ENCODE measurements at regions not wholly inside any gene's neighbourhood (a gene's known extent, or its start where the extent isn't known, plus 50 kb on each side); places are given as distances from the start of the nearest gene placed in this dataset.

DNA sequence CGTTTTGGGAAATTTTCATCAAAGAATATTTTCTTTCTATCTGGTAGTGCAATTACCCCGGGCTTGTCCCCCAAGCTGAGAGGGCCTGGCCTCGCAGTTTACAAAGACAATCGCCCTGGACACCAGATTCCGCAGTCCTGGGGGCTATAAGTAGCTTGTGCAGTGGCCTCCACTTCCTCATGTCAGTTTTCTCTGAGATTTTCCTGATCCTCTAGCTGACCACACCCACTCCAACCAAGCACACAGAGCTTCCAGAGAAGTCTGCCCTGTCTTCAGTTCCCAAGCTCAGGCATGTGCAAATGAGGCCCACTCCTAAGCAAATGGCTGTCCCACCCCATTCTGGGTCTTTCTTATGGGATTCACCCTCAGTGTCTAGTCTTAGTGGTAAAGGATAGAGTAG is 245.3 kb downstream of the MAFB start:
- DNase-seq: no peak

DNA sequence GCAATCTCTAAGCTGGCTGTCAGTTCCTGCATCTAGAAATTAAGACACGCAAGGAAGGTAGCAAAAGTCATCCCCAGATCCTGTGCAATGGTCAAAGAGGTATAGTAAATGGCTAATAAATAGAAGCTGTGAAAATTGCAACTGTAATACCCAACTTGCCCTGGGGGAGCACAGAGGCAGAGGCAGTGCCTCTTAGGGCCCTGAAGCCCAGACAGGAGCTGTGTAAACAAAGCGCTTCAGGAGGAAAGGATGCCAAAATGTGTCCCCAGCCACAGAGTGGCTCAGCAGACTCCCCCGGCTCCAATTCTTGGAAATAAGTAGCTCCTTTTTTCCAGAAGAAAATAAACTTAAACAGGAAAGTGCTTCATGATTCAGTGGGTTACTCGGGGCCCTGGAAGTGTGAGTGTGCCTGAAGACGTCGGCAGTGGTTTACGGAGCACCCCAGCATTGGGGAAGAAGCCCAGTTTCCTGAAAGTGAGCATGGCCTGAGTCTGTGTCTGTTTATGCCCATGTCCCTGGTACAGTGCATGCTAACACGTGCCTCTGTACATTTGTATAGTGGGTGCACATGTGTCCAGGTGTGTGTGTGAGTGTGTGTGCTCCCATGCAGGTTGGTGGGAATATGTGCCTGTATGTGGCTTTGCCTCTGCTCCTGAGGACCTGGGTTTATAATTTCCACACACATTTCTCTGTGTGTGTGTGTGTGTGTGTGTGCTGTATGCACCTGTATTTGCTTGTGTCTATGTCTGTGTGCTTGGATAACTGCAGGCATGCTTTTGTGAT is 246.7 kb downstream of the MAFB start:
- no peak for DNase-seq

DNA sequence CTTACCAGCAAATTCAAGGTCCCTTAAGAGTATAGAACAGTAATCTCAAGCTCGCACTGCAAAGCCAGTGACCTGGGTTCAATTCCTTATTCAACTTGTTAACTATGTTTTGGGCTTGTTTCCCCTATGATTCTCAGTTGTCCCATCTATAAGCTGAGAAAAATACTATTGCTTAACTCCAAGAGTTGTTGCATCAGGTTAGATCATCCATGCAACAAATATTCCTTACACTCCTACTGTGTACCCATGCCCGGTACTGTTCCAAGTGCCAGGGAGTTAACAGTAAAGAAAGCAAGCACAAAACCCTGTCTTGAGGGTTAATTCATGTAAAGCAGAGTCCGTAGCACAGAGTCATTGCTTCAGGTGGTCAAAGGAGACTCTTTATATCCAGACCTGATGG is 247.3 kb downstream of the MAFB start:
- no peak for DNase-seq

DNA sequence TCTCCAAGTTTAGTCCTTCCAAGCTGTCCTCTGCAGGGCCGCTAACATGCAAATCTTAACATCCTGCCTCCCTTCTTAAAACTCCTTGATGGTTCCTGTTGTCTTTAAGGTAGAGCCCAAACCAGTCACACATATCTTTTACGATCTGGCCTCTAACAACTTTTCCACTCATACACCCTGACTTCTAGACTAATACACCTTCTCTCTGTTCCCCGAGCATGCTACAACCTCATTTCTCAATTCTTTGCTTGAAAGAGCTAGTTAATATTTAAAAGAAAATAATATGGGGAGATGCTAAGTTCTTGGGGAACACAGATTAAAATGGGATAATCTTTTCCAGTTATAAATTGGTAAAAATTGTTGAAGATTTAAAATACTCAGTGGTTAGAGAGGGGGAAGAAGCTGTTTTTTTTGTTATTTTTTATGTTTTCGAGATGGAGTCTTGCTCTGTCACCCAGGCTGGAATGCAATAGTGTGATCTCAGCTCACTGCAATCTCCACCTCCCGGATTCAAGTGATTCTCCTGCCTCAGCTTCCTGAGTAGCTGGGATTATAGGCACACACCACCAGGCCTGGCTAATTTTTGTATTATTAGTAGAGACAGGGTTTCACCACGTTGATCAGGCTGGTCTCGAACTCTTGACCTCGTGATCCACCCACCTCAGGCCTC is 250.7 kb downstream of the MAFB start:
- DNase-seq: no peak

DNA sequence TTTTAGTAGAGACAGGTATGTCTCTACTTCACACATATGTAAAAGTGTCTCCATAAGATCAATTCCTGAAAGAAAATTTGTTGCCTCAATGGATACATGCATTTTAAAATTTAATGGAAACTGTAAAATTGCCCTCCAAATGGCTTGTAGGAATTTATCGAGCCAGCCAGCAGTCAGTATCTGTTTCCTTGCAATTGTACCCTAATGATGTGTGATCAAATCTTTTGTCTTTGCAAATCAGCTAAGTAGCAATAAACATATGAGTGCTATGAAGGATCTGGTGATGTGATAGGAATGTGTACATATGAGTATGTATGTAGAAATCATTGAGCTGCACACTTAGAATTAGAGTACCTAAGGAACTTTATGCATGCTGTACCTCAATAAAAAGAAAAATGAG is 253.0 kb downstream of the MAFB start:
- no peak for DNase-seq

DNA sequence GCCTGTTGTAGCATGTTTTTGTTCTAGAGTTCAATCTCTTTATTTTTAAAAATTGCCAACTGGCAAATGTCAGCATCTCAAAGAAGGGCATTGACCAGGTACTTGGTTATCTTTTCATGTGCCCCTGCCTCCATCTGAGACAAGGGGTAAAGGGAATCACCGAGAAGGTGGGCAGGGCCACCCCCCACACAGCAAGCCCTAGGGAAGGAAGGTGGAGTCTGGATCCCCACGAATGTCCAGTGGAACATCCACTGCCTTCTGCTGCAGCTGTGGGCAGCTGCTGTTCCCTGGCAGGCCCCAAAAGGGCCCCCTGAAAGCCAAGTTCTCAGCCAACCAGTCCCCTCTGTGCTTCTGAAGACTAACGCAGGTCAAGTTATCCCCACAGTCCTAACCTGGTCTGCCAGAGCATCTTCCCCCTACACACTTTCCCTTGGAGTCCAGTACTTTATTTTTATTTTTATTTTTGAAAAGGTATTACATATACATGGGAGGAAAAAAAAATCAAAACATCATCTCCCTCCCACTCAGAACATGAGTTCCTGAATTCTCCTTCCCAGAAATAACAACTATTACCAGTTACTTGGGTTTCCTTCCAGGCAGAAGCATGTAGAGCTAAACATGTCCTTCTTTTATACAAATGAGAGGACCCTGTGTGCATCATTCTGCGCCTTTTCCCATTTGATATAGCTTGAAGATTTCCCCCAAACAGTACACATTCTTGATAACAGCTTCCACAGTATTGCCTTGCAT is 253.7 kb downstream of the MAFB start:
- DNase-seq: no peak

DNA sequence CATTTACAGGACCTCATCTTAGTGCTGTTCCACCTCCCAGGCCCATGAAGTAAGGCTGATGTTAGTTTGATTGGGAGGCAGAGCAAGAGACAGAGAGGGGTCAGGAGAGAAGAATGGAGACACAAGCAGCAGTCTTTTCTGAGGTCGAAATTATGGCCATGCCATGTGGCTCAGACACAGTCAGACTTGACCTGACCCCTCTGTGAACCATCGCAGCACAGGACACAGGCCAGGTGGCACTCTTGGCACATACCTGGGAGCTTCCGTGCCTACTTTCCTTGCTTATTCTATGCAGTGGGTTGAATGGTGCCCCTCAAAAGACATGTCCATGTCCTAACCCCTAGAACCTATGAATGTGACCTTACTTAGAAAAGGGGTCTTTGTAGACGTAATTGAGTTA is 254.9 kb downstream of the MAFB start:
- no peak for DNase-seq

DNA sequence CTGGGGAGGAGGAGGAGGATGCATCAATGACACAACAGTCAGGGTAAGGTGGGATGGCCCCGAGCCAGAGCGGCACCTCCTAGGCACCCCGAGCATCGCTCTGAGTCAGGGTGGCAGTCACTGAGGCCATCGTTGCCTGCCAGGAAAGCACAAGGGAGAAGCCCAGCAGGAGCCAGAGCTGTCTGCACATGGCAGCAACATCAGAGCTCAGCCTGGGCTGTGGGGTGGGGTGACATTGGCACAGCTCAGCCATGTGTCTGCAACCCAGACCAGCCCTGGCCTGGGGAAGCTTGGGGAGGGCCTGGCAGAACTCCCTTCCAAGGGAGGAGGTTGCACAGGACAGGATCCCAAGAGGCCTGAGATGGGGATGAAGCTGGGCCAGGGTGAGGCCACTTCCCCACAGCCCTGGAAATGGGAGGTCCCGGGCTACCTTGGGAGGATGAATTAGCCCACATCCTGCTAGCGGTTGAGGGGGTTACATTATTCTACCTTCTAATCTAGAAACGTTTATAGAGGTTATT is 255.6 kb downstream of the MAFB start:
- DNase-seq: no peak

DNA sequence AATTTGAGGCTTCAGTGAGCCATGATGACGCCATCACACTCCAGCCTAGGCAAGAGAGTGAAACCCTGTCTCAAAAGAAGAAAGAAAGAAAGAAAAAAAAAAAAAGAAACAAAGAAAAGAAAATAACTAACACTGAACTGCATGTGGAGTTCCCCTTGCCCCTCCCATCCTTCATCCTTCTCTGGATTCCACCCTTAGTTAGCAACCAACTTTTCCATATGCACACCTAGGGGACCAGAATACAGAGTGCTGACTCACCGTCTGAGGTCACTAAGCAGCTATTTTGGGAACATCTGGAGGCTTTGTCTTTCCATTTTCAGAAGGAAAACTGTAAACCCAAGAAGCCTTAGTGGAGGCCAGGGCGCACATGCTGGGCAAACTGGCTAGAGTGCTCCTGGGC is 257.4 kb downstream of the MAFB start:
- DNase-seq: no peak

DNA sequence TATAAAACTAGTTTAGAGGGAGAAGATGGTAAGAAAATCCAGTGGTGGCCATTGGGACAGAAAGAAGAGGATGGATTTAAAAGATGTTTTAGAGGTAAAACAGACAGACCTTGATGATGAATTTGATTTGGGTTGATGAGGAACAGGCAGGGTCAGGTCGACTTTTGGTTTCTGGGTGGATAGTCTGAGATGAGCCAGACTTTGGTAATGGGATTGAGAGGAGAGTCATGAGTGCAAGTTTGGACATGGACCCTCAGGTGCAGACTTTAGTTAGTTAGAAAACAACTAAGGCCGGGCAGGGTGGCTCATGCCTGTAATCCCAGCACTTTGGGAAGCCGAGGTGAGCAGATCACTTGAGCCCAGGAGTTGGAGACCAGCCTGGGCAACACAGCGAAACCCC is 257.9 kb downstream of the MAFB start:
- DNase-seq: no peak

DNA sequence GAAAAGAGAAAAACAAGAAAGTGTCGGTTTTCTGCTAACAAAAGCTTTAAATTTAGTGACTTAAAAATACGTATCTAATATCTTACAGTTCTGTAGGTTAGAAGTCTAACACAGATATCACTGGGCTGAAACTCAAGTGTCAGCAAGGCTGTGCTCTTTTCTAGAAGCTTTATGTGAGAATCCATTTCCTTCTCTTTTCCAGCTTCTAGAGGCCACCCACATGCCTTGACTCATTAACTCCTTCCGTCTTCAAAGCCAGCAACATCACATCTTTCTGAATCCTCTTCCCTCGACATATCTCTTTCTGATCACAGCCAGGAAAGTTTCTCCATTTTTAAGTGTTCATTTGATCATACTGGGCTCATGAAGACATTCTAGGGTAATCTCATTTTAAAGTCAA is 262.0 kb downstream of the MAFB start:
- no peak for DNase-seq

DNA sequence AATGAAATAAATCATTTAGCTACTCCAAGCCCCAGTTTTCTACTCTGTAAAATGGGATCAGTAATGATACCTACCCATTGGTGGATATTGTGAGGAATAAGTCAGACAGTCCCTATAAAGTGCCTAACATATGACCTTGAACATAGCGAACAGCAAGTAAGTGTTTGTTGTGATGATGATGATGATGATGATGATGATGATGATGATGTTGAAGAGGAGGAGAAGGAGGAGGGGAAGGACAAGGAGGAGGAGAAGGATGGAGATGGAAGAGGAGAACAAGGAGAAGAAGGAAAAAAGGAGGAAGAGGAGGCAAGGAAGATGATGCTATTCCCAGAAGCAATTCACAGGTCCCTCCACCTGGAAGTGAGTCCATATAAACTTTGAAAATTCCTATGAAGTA is 264.3 kb downstream of the MAFB start:
- DNase-seq: no peak

DNA sequence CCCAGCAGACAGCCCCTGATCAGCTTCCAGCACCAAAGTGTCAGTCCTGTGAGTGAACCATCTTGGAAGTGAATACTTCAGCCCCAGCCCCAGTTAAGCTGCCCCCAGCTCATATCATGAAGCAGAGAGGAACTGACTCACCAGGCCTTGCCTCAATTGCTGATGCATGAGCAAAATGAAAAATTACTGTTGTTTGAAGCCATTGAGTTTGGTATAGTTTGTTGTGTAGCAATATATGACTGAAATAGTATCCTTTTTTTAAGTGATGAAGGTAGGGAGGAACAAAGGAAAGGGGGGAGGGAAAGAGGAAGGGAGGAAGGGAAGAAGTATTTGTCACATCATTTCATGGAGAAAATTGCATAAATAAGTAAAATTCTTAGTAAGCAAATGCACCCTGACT is 266.4 kb downstream of the MAFB start:
- no peak for DNase-seq

DNA sequence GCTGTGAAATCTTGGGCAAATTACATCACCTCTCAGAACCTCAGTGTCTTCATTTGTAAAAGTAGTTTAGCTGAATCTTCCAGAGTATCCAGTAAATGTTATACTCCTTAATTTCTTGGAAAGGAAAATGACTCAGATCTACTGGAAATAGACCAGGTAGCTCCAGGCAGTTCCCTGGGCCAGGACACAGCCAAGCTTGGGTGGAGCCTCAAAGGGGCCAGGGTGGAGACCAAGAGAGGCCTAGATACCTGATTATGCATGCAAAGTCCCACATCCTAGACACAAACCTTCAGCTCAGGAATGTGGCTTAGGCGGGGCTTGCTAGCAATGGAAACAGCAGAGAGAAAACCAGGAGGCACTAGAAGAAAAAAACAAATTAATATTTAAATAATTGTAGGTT is 272.8 kb downstream of the MAFB start:
- no peak for DNase-seq

DNA sequence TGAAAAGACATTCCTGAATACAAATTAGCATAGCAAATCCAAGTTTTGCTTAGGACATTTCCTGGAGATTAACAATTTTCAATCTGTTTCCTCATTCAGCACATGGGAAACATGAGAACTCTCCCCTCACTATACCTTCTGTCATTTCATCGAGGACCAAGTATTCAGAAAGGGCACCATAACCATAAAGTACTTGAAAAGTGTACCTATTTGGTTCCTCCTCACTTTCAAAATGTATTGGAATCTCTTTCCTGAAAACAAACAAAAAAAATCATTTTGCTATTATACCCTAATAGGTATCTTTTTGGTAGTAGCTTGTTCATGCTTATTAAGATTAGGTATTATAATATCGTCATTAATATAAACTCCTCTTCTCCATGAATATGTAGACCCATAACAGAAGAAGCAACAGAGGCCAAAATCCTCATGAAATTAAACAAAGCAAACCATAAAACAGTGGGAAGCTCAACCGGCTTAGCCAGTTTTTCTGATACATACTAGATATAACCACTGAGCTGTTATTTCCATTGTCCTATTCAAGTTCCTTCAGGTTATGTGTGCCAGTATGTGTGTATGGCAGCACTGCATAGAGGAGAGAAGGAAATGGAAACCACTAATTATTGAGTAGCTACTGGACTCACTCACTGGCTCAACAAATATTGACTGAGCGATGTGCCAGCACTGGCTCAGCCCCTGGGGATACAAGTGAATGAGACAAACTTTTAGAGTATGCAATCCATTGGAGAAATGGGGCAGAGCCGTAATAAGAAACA is 274.0 kb downstream of the MAFB start:
- no peak for DNase-seq

DNA sequence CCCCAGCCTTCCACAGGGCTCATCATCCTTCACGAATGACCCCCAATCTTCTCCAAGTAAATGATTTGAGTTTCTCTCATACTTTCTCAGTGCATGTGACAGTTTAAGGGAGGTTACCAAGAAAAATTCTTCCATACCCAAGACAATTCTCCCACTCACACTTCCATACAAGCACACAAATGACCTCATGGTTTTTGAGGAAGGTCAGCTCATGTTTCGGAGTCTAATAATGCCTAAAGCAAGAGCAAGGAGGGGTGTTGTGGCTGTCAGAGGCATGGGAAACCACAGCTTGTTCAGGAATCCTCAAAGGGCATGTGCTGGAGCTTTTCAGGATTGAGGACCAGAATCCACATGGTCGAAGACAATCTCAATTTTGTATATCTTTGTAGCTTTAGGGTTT is 279.0 kb downstream of the MAFB start:
- DNase-seq: no peak

DNA sequence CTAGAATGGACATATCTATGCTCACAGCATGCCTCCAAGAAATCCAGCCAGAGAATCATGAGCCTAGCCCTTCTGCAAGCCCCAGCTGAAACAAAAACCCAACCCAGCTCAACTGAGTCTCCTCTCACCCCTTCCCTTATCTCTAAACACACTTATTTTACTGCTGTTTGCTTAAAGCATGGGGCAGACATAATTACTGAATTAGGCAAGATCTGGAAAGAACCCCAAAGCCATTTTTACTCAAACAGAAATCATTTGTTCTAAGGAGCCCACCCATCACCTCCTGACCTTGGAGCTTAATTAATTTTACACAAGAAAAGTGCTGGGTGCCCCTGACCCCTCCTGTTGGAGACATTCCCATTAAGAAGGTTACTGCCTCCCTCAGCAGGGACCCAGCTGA is 291.6 kb downstream of the MAFB start:
- DNase-seq: no peak

DNA sequence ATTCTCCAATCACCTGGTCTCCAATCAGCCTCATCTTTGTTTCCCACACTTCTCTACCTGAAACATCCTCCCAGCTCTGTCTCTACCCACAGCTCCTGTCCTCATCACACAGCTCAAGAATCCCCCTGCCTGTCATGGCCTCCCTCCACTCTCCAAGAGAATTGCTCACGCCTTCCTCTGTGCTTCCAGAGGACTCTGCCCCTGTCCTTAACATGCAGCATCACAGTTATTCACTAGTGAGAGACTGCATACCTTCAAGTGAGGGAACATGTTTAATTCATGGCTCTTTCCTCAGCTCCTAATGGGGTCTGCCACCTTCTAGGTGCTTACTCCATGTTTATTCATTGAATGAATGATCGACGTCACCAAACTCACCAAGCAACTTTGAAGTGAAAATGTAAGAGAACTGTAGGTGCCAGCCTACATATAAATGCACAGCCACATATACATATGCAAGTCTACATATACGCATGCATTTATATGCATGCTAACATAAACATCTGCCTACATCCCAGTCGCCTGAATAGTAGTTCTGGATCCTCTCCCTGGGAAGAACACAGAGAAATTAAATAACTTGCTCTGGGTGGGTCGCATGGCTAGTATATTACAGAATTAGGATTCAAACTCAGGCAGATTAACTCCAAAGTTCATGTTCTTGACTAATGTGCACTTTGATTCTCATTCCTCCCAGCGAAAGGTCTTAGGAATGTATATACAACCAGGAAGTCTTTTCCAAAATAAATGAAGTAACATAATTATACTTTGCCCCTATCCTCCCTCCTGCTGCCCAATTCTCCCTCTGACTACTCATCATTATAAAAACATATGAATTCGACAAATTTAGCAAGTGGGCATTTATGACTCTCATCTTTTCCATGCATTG is 295.6 kb downstream of the MAFB start:
- no peak for DNase-seq

DNA sequence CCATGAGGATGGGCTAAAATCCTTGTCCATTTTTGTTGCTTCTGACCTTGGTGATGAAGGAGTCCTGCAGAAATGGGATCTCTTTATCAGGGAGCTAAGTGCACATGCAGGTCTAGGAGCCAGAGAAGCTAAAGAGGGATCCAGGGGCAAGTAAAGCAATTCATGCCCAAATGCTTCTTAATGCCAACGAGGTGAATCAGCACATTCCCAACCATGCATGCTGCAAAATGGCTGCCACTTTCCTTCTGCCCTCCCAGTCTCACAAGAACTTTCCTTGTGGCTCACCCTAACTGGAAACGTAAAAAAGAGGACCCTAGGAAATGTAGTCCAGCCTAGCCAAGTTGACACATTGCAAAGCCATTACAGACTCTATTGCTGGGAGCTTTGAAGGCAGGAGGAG is 298.4 kb downstream of the MAFB start:
- no peak for DNase-seq

DNA sequence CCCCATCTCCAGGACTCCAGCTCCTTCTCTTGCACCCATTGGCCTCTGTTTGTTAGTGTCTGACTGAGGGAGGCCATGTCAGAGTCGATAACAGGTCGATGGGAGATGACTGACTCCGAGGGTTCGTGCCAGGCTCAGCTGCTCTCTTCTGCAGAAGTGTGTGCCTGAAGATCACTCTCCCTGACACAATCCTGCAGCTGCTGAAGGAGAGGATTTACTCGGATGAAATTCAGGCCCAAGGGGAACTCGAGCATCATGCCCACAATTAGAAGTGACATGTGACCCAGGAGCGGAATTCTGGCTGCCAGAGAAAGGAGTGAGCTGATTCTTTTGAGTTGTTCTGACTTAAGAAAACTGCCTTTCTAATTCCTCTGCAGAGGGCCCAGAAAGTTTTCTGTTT is 318.2 kb downstream of the MAFB start:
- DNase-seq: no peak

DNA sequence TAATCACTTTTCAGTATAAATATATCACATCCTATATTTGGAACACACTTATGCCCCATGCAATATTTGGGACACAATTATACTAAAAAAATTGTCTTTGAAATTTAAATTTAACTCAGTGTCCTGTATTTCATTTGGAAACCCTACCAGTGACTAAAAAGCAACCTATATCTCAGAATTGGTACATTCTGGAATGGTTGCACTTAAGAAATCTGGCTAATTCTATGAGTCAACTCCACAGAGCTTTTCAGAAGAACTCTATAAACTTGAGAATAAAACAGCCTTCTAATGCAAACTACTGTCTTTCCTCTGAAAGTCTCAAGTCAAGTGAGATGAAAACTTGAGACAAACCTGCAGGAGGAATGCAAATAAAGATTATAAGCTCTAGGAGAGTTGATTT is 320.2 kb downstream of the MAFB start:
- DNase-seq: no peak

DNA sequence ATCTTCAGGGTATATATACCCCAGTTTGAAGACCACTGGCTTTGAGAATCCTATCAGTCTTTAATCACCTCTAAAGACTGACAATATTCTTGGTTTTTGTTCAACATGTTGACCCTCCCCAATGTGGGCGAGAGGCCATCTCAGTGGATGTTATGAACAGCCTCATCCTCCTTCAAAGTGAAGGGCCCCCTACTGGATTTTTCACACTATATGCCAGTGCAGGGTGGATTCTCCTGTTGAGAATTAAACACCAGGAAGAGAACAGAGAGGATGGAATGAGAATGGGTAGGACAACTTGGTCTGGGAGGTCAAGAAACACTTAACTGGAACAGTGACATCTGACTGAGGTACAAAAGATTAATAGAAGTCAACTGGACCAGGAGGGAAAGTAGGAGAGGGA is 327.1 kb downstream of the MAFB start:
- DNase-seq: no peak

Measured in NCI-H524 treated with DMSO at 0.1 percent for 48 hours (cell line).